GM12892 (cell line): ENCODE measurements at regions not wholly inside any gene's neighbourhood (a gene's known extent, or its start where the extent isn't known, plus 50 kb on each side); places are given as distances from the start of the nearest gene placed in this dataset.
"Not testable (repeated sequence)": the region's sequence is repeated elsewhere in the genome, so short reads cannot be mapped to it uniquely, and the experiment has no call there.

Experiments used
- DNase-seq: peaks from one replicate; pipeline ENCODE4 v3.0.0; 2011; ENCODE audit not compliant: insufficient read length
- FAIRE-seq: peaks from 2 replicates; lab custom pipeline; 2011; peaks lifted over from hg19 to GRCh38; lab: Jason Lieb, UNC
- POLR2A ChIP-seq: IDR thresholded peaks from 2 replicates; pipeline ENCODE4 v1.6.1; 2011; ENCODE audit warnings: low read depth, low read length, control low read depth
- POLR2AphosphoS5 ChIP-seq: IDR thresholded peaks from 2 replicates; pipeline ENCODE4 v1.6.1; 2011; ENCODE audit warnings: low read depth, low read length, control low read depth
- TAF1 ChIP-seq: IDR thresholded peaks from 2 replicates; pipeline ENCODE4 v1.6.1; 2011; ENCODE audit warnings: low read depth, mild to moderate bottlenecking, control low read depth, low read length, borderline replicate concordance

DNA sequence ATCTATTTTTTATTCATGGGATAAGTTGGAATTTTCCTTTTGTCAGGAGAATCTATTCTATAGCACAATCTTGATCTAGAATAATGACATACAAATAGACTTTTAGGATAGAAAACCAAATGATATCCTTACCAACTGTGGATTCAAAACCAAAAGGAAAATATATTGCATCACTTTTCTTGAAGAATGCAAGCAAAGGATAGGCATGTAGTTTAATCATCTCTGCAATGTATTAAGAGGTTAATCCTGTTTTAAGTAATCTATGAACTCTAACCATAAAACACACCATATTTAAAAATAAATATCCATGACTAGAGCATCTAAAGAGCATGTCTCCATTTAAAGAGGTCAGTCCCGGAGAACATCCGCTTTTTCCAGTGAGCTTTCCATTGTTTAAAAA, 106.7 kb upstream of the CNKSR3 start:
- no peak for DNase-seq
- no peak for TF ChIP-seq TAF1
- no peak for TF ChIP-seq POLR2A
- no peak for TF ChIP-seq POLR2AphosphoS5
- no peak for FAIRE-seq

GRCh38 chr6:154619146-154619545, 108.7 kb upstream of the CNKSR3 start:
- FAIRE-seq: no peak
- DNase-seq: no peak

DNA sequence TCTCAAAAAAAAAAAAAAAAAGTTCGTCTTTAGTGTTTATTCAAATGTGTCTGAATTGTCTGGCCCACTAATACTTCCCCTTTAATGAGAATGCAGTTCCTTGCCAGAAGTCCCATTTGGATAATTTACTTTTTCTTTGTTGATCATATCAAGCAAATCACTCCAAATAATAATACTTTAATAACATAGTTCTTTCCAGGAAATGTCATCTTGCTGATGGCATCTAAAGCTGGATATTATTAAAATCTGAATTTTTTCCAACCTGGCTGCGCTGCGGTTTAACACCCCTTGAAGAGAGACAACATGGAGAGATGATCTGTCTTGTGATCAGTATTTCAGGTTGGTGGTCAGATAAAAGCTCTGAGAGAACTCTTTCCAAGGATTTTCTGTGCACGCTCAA, 111.2 kb upstream of the CNKSR3 start:
- TF ChIP-seq TAF1: no peak
- TF ChIP-seq POLR2AphosphoS5: no peak
- no peak for TF ChIP-seq POLR2A
- no peak for DNase-seq
- FAIRE-seq: no peak

More at GRCh38 chr6:154619146-154619545, 108.7 kb upstream of the CNKSR3 start:
- TF ChIP-seq POLR2AphosphoS5 (no peak), POLR2A (no peak), TAF1 (no peak)

GRCh38 chr6:154622618-154623336, 110.4 kb upstream of the SCAF8 start:
- TF ChIP-seq POLR2A (no peak), TAF1 (no peak), POLR2AphosphoS5 (no peak)
- FAIRE-seq (no peak), DNase-seq (no peak)

DNA sequence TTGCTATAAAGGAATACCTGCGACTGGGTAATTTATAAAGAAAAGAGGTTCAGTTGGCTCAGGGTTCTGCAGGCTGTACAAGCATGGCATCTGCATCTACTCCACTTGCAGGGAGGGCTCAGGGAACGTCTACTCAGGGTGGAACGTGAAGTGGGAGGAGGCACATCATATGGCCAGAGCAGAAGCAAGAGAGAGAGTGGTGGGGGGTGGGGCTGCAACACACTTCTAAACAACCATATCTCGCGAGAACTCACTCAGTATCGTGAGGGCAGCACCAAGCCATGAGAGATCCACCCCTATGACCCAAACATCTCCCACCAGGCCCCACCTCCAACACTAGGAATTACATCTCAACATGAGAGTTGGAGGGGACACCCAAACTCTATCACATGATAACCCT, 109.8 kb upstream of the SCAF8 start:
- DNase-seq: no peak
- no peak for FAIRE-seq
- TF ChIP-seq TAF1 (no peak), POLR2AphosphoS5 (no peak), POLR2A (no peak)

DNA sequence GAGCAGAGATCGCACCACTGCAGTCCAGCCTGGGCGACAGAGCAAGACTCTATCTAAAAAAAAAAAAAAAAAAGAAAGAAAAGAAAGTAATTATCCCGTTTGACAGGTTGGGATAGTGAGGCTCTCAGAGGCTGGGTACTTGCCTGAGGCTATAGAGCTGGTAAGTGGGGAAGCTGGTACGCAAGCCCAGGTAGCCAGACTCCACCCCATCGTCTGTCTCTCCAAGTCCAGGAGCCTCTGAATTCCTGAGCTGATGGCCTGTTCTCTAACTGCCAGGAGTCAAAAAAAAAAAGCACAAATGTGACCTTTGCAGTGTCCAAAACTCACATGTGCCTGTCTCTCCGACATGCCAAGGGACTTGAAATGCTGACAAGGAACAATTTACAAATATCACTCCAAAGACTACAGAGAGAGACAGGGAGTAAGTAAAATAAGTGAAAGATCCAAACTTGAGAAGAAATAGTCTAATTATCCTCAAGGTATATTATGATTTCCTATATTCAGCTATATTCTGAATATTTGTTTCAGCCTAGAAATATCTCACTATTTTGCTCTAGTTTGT, 109.1 kb upstream of the SCAF8 start:
- TF ChIP-seq TAF1 (no peak), POLR2AphosphoS5 (no peak), POLR2A (no peak)
- no peak for FAIRE-seq

GRCh38 chr6:154624727-154625126, 108.5 kb upstream of the SCAF8 start:
- not testable (repeated sequence) for DNase-seq, FAIRE-seq

More for the DNA sequence above, 109.1 kb upstream of the SCAF8 start:
- no peak for DNase-seq

- TF ChIP-seq TAF1 (no peak), POLR2AphosphoS5 (no peak), POLR2A (no peak)
- FAIRE-seq (no peak), DNase-seq (no peak)
These were observed 107.5 kb upstream of the SCAF8 start for GRCh38 chr6:154625721-154626120.

DNA sequence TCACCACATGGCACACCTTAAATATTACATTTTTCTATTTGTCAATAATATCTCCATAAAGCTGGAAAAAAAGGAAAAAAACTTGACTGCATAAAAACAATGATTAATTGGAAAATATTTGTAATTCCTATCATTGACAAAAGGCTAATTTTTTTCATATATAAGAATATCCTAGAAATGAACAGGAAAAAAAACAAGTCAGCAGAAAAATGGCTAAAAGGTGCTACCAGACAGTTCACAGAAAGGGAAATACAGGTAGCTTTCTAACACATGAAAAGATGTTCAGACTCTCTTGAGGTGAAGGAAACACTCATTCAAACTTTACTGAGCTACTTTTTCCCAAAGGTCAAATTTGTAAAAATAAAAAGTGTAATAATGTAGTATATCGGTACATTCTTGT, 104.1 kb upstream of the SCAF8 start:
- TF ChIP-seq POLR2A (no peak), POLR2AphosphoS5 (no peak), TAF1 (no peak)
- FAIRE-seq (no peak), DNase-seq (no peak)

- TF ChIP-seq POLR2A: no peak
- no peak for TF ChIP-seq POLR2AphosphoS5
- no peak for TF ChIP-seq TAF1
- DNase-seq: no peak
- no peak for FAIRE-seq
These were observed 101.1 kb upstream of the SCAF8 start for GRCh38 chr6:154632119-154632518.

- TF ChIP-seq POLR2AphosphoS5: no peak
- no peak for TF ChIP-seq TAF1
- TF ChIP-seq POLR2A: no peak
- DNase-seq: no peak
- no peak for FAIRE-seq
These were observed 95.8 kb upstream of the SCAF8 start for GRCh38 chr6:154637392-154637791.

DNA sequence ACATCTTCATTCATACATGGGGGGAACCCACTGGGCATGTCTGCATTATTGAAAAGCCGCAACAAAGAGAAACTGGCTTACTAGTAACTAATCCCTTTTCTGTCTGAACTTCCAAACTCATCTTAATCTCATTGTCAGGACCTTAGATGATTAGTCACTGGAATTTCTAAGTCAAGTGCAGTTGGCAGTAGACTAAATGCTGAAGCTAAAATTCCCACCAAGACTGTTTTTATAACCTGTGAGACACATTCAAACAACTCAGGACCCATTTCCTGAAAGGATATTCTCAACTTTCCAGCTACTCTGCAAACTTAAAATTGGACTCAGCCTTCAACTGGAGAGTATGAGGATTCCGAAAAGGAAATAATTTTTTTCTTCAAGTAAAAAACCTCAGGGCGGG, 94.8 kb upstream of the SCAF8 start:
- DNase-seq: no peak
- FAIRE-seq: no peak
- no peak for TF ChIP-seq POLR2AphosphoS5
- TF ChIP-seq POLR2A: no peak
- no peak for TF ChIP-seq TAF1

GRCh38 chr6:154639196-154639595, 94.0 kb upstream of the SCAF8 start:
- DNase-seq, FAIRE-seq: not testable (repeated sequence)
